GM12891 (cell line): ENCODE measurements at regions not wholly inside any gene's neighbourhood (a gene's known extent, or its start where the extent isn't known, plus 50 kb on each side); places are given as distances from the start of the nearest gene placed in this dataset.

ENCODE experiments used
- POLR2A ChIP-seq: IDR thresholded peaks from 2 replicates; pipeline ENCODE4 v1.6.1; 2011; ENCODE audit warnings: low read depth, low read length, control low read depth
- SPI1 ChIP-seq: IDR thresholded peaks from 2 replicates; pipeline ENCODE4 v1.6.1; 2011; ENCODE audit warnings: low read depth, low read length, control low read depth
- TAF1 ChIP-seq: IDR thresholded peaks from 2 replicates; pipeline ENCODE4 v1.6.1; 2011; ENCODE audit warnings: low read depth, low read length, control low read depth

- TF ChIP-seq POLR2A (no peak), SPI1 (no peak), TAF1 (no peak)
Observed at GRCh38 chr16:5382484-5382883, 284.9 kb upstream of the EEF2KMT start.
